Natural killer cell (primary cell): ENCODE measurements at regions not wholly inside any gene's neighbourhood (a gene's known extent, or its start where the extent isn't known, plus 50 kb on each side); places are given as distances from the start of the nearest gene placed in this dataset.

Source experiments
- ATAC-seq, 3 donors: fragments of 150-1000 bp in 2 of 3; fragments of 200-7000 bp in 1 of 3; cut with Tn5 transposase; 1 replicate in 1 of 3; 2 replicates in 2 of 3; pipeline ENCODE4 v1.10.0; 2021; ENCODE audit warnings: mild to moderate bottlenecking in 2 of 3, moderate library complexity in 2 of 3
- DNase-seq, 2 donors: peaks; one replicate each; pipeline versions ENCODE4 v3.0.0 to v3.0.0-alpha.2; 2013 to 2021; ENCODE audit warnings: mixed read lengths in 1 of 2
- H3K27ac ChIP-seq: one replicate; pipeline ENCODE4 v1.5.1; 2013; ENCODE audit warnings: mild to moderate bottlenecking, low read length
- H3K27me3 ChIP-seq: one replicate; pipeline ENCODE4 v1.6.1; 2013; ENCODE audit warnings: low read length; ENCODE audit not compliant: control insufficient read depth, insufficient read depth
- H3K36me3 ChIP-seq: one replicate; pipeline ENCODE4 v1.6.1; 2013; ENCODE audit warnings: low read length; ENCODE audit not compliant: control insufficient read depth, insufficient read depth
- H3K4me1 ChIP-seq: one replicate; pipeline ENCODE4 v1.6.1; 2013; ENCODE audit warnings: low read length; ENCODE audit not compliant: control insufficient read depth, insufficient read depth
- H3K4me3 ChIP-seq: one replicate; pipeline ENCODE4 v1.5.1; 2013; ENCODE audit warnings: low read length
- H3K9me3 ChIP-seq: one replicate; pipeline ENCODE4 v1.6.1; 2013; ENCODE audit warnings: low read length; ENCODE audit not compliant: control insufficient read depth, insufficient read depth
- H3K27ac Mint-ChIP-seq, 2 donors: one replicate each; pipeline ENCODE4 v1.8.0; 2022; ENCODE audit warnings: mild to moderate bottlenecking in 2 of 2, mixed read lengths in 2 of 2, moderate library complexity in 1 of 2
- H3K27me3 Mint-ChIP-seq, 2 donors: one replicate each; pipeline ENCODE4 v1.8.0; 2022; ENCODE audit warnings: low read depth in 2 of 2, mixed read lengths in 2 of 2
- H3K36me3 Mint-ChIP-seq: one replicate; pipeline ENCODE4 v1.8.0; 2022; ENCODE audit warnings: mixed read lengths
- H3K4me1 Mint-ChIP-seq, 2 donors: one replicate each; pipeline ENCODE4 v1.8.0; 2022; ENCODE audit warnings: mixed read lengths in 2 of 2
- H3K4me3 Mint-ChIP-seq: one replicate; pipeline ENCODE4 v1.8.0; 2022; ENCODE audit warnings: mild to moderate bottlenecking, moderate library complexity, mixed read lengths
- H3K9me3 Mint-ChIP-seq, 2 donors: one replicate each; pipeline ENCODE4 v1.8.0; 2022; ENCODE audit warnings: mixed read lengths in 2 of 2
- CTCF ChIP-seq: fragments of 200-600 bp; IDR thresholded peaks from one replicate; pipeline ENCODE4 v1.8.0; 2022; ENCODE audit warnings: antibody characterized with exemption
- WGBS: methylation state at CpG from one replicate; pipeline ENCODE4 v1.1.7; 2013; ENCODE audit warnings: missing lambda C conversion rate; ENCODE audit not compliant: insufficient coverage; 5-methylcytosine and 5-hydroxymethylcytosine counted together
- intact Hi-C: fragments of 100-400 bp; cut with micrococcal nuclease; formaldehyde crosslinking; loops from one replicate; pipeline ENCODE4 v1.14.2; 2022

- no peaks in the 10 kb centered on the region for H3K27me3 ChIP-seq
- Mint-ChIP-seq H3K27me3 (peaks cover 0 to 4% of the 10 kb centered on the region in 2 donors), H3K36me3 (no peaks in the 10 kb centered on the region), H3K9me3 (no peaks in the 10 kb centered on the region), H3K4me3 (no peak overlapping the region), H3K27ac (no peak overlapping the region), H3K4me1 (no peaks in the 10 kb centered on the region)
- H3K4me3 ChIP-seq: no peak overlapping the region
- WGBS: 67% methylated on average over 1 of the region's 3 CpGs
- no peak overlapping the region for H3K27ac ChIP-seq
- no peaks in the 10 kb centered on the region for H3K4me1 ChIP-seq
- TF ChIP-seq CTCF: no peak
- intact Hi-C loops: no loop called here
- no peaks in the 10 kb centered on the region for H3K36me3 ChIP-seq
- no peaks in the 10 kb centered on the region for H3K9me3 ChIP-seq
- ATAC-seq (no peak), DNase-seq (no peak)
These were observed 82.4 kb upstream of the PDE1C start for GRCh38 chr7:32152576-32152975.

- Histone ChIP-seq H3K27me3 (no peaks in the 10 kb centered on the region), H3K27ac (no peak overlapping the region), H3K9me3 (no peaks in the 10 kb centered on the region), H3K36me3 (no peaks in the 10 kb centered on the region), H3K4me3 (no peak overlapping the region), H3K4me1 (no peaks in the 10 kb centered on the region)
- intact Hi-C loops: no loop called here
- Mint-ChIP-seq H3K27ac (no peak overlapping the region), H3K4me3 (no peak overlapping the region), H3K36me3 (no peaks in the 10 kb centered on the region), H3K27me3 (peaks cover 0 to 4% of the 10 kb centered on the region in 2 donors), H3K4me1 (no peaks in the 10 kb centered on the region), H3K9me3 (no peaks in the 10 kb centered on the region)
- DNase-seq (no peak), ATAC-seq (no peak)
- WGBS: 75% methylated on average over 2 of the region's 2 CpGs
- no peak for TF ChIP-seq CTCF
These were observed 80.4 kb upstream of the PDE1C start for GRCh38 chr7:32150589-32150988.

- H3K4me3 ChIP-seq: no peak overlapping the region
- no peaks in the 10 kb centered on the region for H3K36me3 ChIP-seq
- Mint-ChIP-seq H3K4me1 (no peaks in the 10 kb centered on the region), H3K4me3 (no peak overlapping the region), H3K9me3 (peaks cover 0 to under 1% of the 10 kb centered on the region in 2 donors), H3K27me3 (peaks cover 0 to 4% of the 10 kb centered on the region in 2 donors), H3K27ac (no peak overlapping the region), H3K36me3 (no peaks in the 10 kb centered on the region)
- intact Hi-C loops: no loop called here
- WGBS: 89% methylated on average over 3 of the region's 3 CpGs
- H3K27ac ChIP-seq: no peak overlapping the region
- H3K4me1 ChIP-seq: no peaks in the 10 kb centered on the region
- no peak for DNase-seq
- ATAC-seq: no peak
- H3K9me3 ChIP-seq: no peaks in the 10 kb centered on the region
- H3K27me3 ChIP-seq: no peaks in the 10 kb centered on the region
- no peak for TF ChIP-seq CTCF
These were observed 79.8 kb upstream of the PDE1C start for GRCh38 chr7:32150039-32150438.

GRCh38 chr7:32147546-32148268 is 77.5 kb upstream of the PDE1C start:
- Histone ChIP-seq H3K27me3 (no peaks in the 10 kb centered on the region), H3K36me3 (no peaks in the 10 kb centered on the region), H3K4me1 (no peaks in the 10 kb centered on the region), H3K27ac (no peak overlapping the region), H3K9me3 (no peaks in the 10 kb centered on the region), H3K4me3 (no peak overlapping the region)
- Mint-ChIP-seq H3K4me3 (no peak overlapping the region), H3K27me3 (peaks cover 0 to 3% of the 10 kb centered on the region in 2 donors), H3K36me3 (no peaks in the 10 kb centered on the region), H3K4me1 (no peaks in the 10 kb centered on the region), H3K9me3 (peaks cover 0 to 3% of the 10 kb centered on the region in 2 donors), H3K27ac (no peak overlapping the region)
- no peak for TF ChIP-seq CTCF
- DNase-seq (no peak), ATAC-seq (no peak)
- WGBS: 60% methylated on average over 1 of the region's 1 CpG
- intact Hi-C loops: no loop called here
